Neutrophil (primary cell): ENCODE measurements at regions not wholly inside any gene's neighbourhood (a gene's known extent, or its start where the extent isn't known, plus 50 kb on each side); places are given as distances from the start of the nearest gene placed in this dataset.

Experiments used
- H3K27ac ChIP-seq: fragments of 200-600 bp; sonication (generic); 2 replicates; pipeline ENCODE4 v1.5.1; 2016; ENCODE audit warnings: mild to moderate bottlenecking, moderate library complexity
- H3K27me3 ChIP-seq: fragments of 200-600 bp; sonication (generic); 2 replicates; pipeline ENCODE4 v1.6.0; 2016; ENCODE audit warnings: mild to moderate bottlenecking
- H3K36me3 ChIP-seq: fragments of 200-600 bp; sonication (generic); 2 replicates; pipeline ENCODE4 v1.5.1; 2017
- H3K4me1 ChIP-seq, 2 experiments: fragments of 200-600 bp in 1 of 2; sonication (generic) in 1 of 2; 1 replicate in 1 of 2; 2 replicates in 1 of 2; pipeline versions ENCODE4 v1.5.1 to v1.6.1; 2013 to 2016; ENCODE audit warnings: low read depth in 1 of 2, low read length in 1 of 2, mild to moderate bottlenecking in 1 of 2, moderate library complexity in 1 of 2; ENCODE audit not compliant: control insufficient read depth in 1 of 2, insufficient read depth in 1 of 2
- H3K4me3 ChIP-seq, 2 experiments: fragments of 200-600 bp in 1 of 2; sonication (generic) in 1 of 2; 1 replicate in 1 of 2; 2 replicates in 1 of 2; pipeline ENCODE4 v1.5.1; 2013 to 2016; ENCODE audit warnings: low read depth in 1 of 2, low read length in 1 of 2, mild to moderate bottlenecking in 1 of 2, moderate library complexity in 1 of 2
- H3K9me3 ChIP-seq: fragments of 200-600 bp; sonication (generic); 2 replicates; pipeline ENCODE4 v1.5.1; 2016
- CTCF ChIP-seq: fragments of 200-600 bp; sonication (generic); IDR thresholded peaks from 2 replicates; pipeline ENCODE4 v1.5.1; 2016; ENCODE audit warnings: antibody characterized with exemption

DNA sequence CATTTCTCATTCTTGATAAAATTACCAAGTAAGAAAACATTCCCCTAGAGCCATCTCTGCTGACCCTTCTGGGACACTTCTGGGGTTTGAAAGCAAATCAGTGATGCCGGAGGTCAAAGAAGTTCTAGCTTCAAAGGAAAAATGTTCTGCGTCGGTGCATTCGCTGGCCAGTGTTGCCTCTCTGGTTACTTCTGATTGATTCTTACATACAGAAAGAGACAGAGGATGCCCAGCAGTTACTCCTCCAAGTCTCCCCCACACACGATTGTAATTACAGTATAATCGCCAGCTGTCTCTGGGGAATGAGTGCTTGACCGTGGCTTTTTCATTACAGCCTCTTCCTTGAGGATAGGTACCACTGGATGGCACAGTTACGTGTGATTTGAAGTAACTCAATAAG, 150.9 kb downstream of the SNX19 start:
- Histone ChIP-seq H3K4me1 (no peaks in the 10 kb centered on the region), H3K9me3 (no peaks in the 10 kb centered on the region), H3K36me3 (no peaks in the 10 kb centered on the region), H3K27ac (no peak overlapping the region), H3K27me3 (no peaks in the 10 kb centered on the region), H3K4me3 (no peak overlapping the region)
- no peak for TF ChIP-seq CTCF

DNA sequence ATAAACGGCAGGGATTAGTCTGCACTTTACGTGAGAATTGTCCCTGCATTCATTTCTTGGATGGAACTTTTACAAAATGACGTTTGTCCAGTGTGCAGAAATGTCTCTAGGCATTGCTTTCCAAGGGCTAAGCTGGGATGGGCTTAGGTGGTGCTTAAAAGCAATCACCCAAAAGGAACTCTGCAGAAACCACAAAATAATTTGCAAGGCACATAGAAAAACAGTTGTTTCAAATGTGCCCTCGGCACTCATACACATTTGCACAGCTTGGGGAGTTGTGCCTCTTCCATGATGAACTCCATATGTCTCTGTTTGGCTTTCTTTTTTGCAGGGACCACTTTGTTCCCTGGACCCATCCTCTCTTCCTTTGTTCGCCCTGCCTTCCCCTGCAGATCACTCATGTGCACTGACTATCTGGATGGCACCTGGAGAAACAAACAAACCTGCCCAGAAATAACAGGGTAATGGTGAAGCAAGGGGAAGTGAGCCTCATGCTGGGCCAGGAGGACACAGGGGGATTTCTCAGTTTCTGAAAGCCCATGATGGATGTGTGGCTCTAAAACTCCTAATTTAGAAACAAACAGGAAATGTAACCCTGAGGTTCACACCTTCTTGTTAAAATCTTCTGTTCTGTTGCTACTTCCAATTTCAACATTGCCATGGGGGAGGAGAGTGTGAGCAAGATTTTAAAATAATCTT, 150.2 kb downstream of the SNX19 start:
- Histone ChIP-seq H3K9me3 (no peaks in the 10 kb centered on the region), H3K4me1 (no peaks in the 10 kb centered on the region), H3K27me3 (no peaks in the 10 kb centered on the region), H3K27ac (no peak overlapping the region), H3K36me3 (no peaks in the 10 kb centered on the region), H3K4me3 (no peak overlapping the region)
- TF ChIP-seq CTCF: no peak

DNA sequence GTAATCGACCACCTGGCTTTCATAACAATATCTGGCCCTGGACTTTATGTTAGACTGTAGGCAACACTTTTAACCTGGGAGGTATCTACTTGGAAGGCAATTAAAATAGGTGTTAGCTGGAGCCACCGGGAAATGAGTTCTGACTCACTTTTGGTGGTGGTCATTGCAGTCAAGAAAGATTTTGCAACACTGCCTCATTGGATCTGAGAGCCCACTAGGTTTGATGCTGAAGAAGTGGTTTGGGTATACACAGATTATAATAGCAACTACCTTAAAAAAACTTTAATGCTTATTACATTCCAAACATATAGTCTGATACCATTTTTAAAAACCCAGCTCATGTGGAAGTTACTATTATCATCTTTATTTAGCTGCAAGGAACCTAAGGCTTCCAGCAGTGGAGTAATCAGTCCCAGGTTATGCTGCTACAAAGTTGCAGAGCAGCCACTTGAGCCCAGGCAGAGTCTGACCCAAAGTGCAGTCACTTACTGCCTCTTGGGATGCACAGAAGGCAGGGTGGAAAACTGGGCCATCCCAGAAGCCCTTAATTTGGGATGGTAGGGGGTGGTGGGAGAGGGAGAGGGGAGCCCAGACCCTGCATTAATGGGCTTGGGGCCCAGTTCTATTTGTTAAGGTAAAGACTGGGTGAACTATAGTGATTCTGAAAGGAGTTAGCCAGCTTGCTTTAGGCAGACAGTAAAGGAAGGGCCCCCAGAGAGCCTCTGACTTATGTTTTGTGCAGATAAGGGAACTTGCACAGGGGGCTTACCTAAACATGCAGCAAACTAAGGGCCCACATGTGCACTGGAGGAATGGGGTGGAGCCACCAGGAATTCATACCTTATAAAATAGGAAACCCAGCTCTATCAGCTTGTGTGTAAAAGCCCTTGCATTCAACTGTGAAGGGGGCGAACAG, 149.4 kb downstream of the SNX19 start:
- Histone ChIP-seq H3K36me3 (no peaks in the 10 kb centered on the region), H3K27ac (no peak overlapping the region), H3K27me3 (no peaks in the 10 kb centered on the region), H3K9me3 (no peaks in the 10 kb centered on the region), H3K4me1 (no peaks in the 10 kb centered on the region), H3K4me3 (no peak overlapping the region)
- no peak for TF ChIP-seq CTCF

- Histone ChIP-seq H3K9me3 (no peaks in the 10 kb centered on the region), H3K36me3 (no peaks in the 10 kb centered on the region), H3K27me3 (no peaks in the 10 kb centered on the region), H3K27ac (no peak overlapping the region), H3K4me3 (no peak overlapping the region), H3K4me1 (no peaks in the 10 kb centered on the region)
- TF ChIP-seq CTCF: no peak
Observed at GRCh38 chr11:130769782-130770535, 146.3 kb downstream of the SNX19 start.

DNA sequence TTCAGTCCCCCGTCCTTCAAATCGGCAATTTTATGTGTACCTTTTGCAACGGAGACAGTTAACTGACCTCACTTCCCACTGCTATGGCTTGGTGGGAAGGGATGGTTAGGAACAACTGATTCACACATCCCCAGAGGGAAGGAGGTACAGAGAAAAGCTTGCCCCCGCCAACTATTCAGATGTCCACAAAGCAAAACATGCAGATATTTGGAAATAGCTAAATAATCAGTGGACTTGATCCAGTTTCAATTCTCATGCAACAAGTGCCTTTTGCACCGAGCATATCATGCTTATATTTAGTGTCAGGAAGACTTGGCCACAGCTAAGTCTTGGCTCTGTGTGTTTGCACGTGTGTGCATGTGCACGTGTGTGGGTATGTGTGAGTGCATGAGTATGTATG, 144.6 kb downstream of the SNX19 start:
- Histone ChIP-seq H3K27me3 (no peaks in the 10 kb centered on the region), H3K27ac (no peak overlapping the region), H3K36me3 (no peaks in the 10 kb centered on the region), H3K9me3 (no peaks in the 10 kb centered on the region), H3K4me1 (no peaks in the 10 kb centered on the region), H3K4me3 (no peak overlapping the region)
- no peak for TF ChIP-seq CTCF
